ENCODE measurements at regions not wholly inside any gene's neighbourhood (a gene's known extent, or its start where the extent isn't known, plus 50 kb on each side); places are given as distances from the start of the nearest gene placed in this dataset.

DNA sequence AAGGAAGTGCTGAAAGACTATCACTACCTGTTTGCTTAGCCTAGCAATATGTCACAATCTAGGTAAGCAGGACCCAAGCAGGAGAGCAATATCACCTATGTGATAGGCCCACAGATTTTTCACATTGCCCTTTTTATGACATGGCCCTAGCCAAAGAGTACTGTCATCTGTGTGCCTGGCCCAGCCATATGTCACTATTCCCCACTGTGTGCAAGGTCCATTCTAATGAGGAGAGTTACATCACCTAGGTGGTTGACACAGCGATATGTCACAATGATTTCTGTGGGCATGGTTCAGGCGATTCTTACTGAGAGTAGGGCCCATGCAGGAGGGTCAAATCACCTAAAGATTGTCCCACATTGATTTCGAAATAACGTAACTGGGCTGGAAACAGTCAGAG lies 967.7 kb upstream of the AMELY start:
- TF ChIP-seq, protein P1, sequence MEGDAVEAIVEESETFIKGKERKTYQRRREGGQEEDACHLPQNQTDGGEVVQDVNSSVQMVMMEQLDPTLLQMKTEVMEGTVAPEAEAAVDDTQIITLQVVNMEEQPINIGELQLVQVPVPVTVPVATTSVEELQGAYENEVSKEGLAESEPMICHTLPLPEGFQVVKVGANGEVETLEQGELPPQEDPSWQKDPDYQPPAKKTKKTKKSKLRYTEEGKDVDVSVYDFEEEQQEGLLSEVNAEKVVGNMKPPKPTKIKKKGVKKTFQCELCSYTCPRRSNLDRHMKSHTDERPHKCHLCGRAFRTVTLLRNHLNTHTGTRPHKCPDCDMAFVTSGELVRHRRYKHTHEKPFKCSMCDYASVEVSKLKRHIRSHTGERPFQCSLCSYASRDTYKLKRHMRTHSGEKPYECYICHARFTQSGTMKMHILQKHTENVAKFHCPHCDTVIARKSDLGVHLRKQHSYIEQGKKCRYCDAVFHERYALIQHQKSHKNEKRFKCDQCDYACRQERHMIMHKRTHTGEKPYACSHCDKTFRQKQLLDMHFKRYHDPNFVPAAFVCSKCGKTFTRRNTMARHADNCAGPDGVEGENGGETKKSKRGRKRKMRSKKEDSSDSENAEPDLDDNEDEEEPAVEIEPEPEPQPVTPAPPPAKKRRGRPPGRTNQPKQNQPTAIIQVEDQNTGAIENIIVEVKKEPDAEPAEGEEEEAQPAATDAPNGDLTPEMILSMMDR (IDR thresholded peaks at IDR 0.05), result no peak
- TF ChIP-seq POLR2AphosphoS5 (IDR thresholded peaks at IDR 0.05), result no peak

All from upper lobe of left lung (tissue), 4 donors.